ENCODE measurements at regions not wholly inside any gene's neighbourhood (a gene's known extent, or its start where the extent isn't known, plus 50 kb on each side); places are given as distances from the start of the nearest gene placed in this dataset.

DNA sequence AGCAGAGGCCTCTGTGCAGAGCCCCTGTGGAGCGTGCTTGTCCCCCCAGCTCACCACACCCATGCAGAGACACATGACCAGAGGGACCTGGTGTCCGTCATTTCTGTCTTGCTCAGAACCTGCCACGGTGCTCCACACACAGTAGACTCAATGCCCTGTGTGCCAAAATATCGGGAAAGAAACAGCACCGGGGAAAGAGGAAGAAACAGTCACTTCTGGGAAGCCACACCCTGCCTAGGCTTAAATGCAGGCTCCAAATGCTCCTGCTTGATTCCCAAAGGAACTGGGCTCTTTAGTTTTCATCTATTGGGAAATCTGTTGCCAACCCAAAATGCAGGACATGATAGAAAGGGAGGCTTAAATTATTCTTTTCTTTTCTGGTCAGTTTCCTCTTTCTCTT, 503.9 kb downstream of the CD83 start:
- Histone ChIP-seq H3K27ac (ENCODE audit: low read depth, low read length) (no peak overlapping the region), H3K9me2 (replicated peaks; ENCODE audit: insufficient read depth, low read length) (no peaks in the 10 kb centered on the region), H2AFZ (ENCODE audit: low read depth, low read length, severe bottlenecking) (no peak overlapping the region), H3K9me3 (ENCODE audit: insufficient read depth, low read length) (no peaks in the 10 kb centered on the region), H3K79me2 (ENCODE audit: insufficient read depth, low read length) (no peaks in the 10 kb centered on the region), H3K36me3 (ENCODE audit: low read length) (no peaks in the 10 kb centered on the region), H3F3A (ENCODE audit: insufficient read depth) (no peaks in the 10 kb centered on the region), H4K20me1 (ENCODE audit: low read depth, low read length) (no peaks in the 10 kb centered on the region), H3K4me3 (ENCODE audit: insufficient read depth, low read length, poor library complexity, severe bottlenecking) (no peak overlapping the region), H3K9ac (ENCODE audit: low read length) (no peak overlapping the region), H3K4me2 (ENCODE audit: low read depth, low read length, poor library complexity, severe bottlenecking) (no peak overlapping the region), H3K27me3 (ENCODE audit: low read length) (no peaks in the 10 kb centered on the region)
- no peak for TF ChIP-seq EZH2phosphoT487 (conservative IDR thresholded peaks at IDR 0.05; ENCODE audit: low read length)
- TF ChIP-seq, protein P1, sequence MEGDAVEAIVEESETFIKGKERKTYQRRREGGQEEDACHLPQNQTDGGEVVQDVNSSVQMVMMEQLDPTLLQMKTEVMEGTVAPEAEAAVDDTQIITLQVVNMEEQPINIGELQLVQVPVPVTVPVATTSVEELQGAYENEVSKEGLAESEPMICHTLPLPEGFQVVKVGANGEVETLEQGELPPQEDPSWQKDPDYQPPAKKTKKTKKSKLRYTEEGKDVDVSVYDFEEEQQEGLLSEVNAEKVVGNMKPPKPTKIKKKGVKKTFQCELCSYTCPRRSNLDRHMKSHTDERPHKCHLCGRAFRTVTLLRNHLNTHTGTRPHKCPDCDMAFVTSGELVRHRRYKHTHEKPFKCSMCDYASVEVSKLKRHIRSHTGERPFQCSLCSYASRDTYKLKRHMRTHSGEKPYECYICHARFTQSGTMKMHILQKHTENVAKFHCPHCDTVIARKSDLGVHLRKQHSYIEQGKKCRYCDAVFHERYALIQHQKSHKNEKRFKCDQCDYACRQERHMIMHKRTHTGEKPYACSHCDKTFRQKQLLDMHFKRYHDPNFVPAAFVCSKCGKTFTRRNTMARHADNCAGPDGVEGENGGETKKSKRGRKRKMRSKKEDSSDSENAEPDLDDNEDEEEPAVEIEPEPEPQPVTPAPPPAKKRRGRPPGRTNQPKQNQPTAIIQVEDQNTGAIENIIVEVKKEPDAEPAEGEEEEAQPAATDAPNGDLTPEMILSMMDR (IDR thresholded peaks at IDR 0.05; ENCODE audit: insufficient read depth, low read length, poor library complexity, severe bottlenecking): no peak

DNA sequence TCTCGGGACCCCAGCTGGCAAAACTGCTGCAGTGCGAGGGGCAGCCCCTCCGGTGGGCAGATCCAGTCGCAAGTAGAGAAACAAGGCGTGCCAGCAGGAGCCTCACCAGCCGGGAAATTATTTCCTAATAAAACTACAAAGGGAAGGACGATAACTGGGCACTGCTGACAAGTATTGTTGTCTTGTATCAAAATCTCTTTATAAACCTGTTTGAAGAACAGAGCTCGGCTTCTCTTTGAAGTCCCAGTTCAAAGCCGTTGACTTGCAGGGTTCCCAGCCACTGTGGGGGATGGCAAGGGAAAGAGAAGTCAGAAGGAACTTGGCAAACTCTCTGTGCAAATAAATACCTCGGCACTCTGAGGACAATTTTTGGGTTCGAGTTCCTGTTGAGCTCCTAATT, 504.5 kb downstream of the CD83 start:
- Histone ChIP-seq H2AFZ (ENCODE audit: low read depth, low read length, severe bottlenecking) (no peak overlapping the region), H3K9ac (ENCODE audit: low read length) (no peak overlapping the region)

DNA sequence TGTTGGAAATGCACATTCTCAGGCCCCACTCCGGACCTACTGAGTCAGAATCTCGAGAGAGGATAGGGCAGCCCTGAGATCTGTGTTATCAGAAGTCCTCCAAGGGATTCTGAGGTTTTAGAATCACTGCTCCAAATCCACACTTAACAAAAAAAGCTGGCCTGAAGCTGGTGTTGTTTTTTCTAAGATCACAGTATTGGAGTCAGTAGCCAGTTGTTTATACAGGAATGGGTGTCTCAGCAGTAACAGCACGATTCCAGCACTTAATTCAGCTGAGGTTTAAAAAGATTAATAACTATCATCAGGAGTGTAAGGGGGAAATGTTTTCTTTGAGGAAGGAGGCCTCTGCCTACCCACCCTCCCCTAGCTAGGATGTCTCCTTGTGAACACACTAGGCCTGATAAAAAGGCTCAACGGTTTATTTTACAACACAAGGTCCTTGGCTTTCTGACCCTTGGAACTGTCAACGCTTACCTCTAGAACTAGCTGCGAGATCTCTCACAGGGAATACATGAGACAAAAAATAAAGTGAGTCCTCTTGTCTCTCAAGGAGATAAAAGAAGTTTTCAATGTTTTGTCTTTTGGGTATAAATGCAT, 505.4 kb downstream of the CD83 start:
- TF ChIP-seq, protein P1 (IDR thresholded peaks at IDR 0.05; ENCODE audit: insufficient read depth, low read length, poor library complexity, severe bottlenecking): no peak
- TF ChIP-seq EZH2phosphoT487 (conservative IDR thresholded peaks at IDR 0.05; ENCODE audit: low read length): no peak
- H2AFZ ChIP-seq (ENCODE audit: low read depth, low read length, severe bottlenecking): no peak overlapping the region
- H3K9me3 ChIP-seq (ENCODE audit: insufficient read depth, low read length): no peaks in the 10 kb centered on the region
- H3K79me2 ChIP-seq (ENCODE audit: insufficient read depth, low read length): no peaks in the 10 kb centered on the region
- no peak overlapping the region for H3K4me3 ChIP-seq (ENCODE audit: insufficient read depth, low read length, poor library complexity, severe bottlenecking)
- no peak overlapping the region for H3K27ac ChIP-seq (ENCODE audit: low read depth, low read length)
- H3F3A ChIP-seq (ENCODE audit: insufficient read depth): no peaks in the 10 kb centered on the region
- no peaks in the 10 kb centered on the region for H3K27me3 ChIP-seq (ENCODE audit: low read length)
- no peaks in the 10 kb centered on the region for H3K36me3 ChIP-seq (ENCODE audit: low read length)
- no peak overlapping the region for H3K9ac ChIP-seq (ENCODE audit: low read length)
- no peak overlapping the region for H3K4me2 ChIP-seq (ENCODE audit: low read depth, low read length, poor library complexity, severe bottlenecking)
- H4K20me1 ChIP-seq (ENCODE audit: low read depth, low read length): no peaks in the 10 kb centered on the region
- no peaks in the 10 kb centered on the region for H3K9me2 ChIP-seq (replicated peaks; ENCODE audit: insufficient read depth, low read length)

More for the DNA sequence above, 504.5 kb downstream of the CD83 start:
- Histone ChIP-seq H3K4me3 (ENCODE audit: insufficient read depth, low read length, poor library complexity, severe bottlenecking) (no peak overlapping the region), H4K20me1 (ENCODE audit: low read depth, low read length) (no peaks in the 10 kb centered on the region), H3K4me2 (ENCODE audit: low read depth, low read length, poor library complexity, severe bottlenecking) (no peak overlapping the region), H3K9me3 (ENCODE audit: insufficient read depth, low read length) (no peaks in the 10 kb centered on the region), H3K27ac (ENCODE audit: low read depth, low read length) (no peak overlapping the region), H3K36me3 (ENCODE audit: low read length) (no peaks in the 10 kb centered on the region), H3K9me2 (replicated peaks; ENCODE audit: insufficient read depth, low read length) (no peaks in the 10 kb centered on the region), H3K79me2 (ENCODE audit: insufficient read depth, low read length) (no peaks in the 10 kb centered on the region), H3F3A (ENCODE audit: insufficient read depth) (no peaks in the 10 kb centered on the region), H3K27me3 (ENCODE audit: low read length) (no peaks in the 10 kb centered on the region)
- TF ChIP-seq, protein P1 (IDR thresholded peaks at IDR 0.05; ENCODE audit: insufficient read depth, low read length, poor library complexity, severe bottlenecking): no peak
- TF ChIP-seq EZH2phosphoT487 (conservative IDR thresholded peaks at IDR 0.05; ENCODE audit: low read length): no peak
